ENCODE measurements at regions not wholly inside any gene's neighbourhood (a gene's known extent, or its start where the extent isn't known, plus 50 kb on each side); places are given as distances from the start of the nearest gene placed in this dataset.

DNA sequence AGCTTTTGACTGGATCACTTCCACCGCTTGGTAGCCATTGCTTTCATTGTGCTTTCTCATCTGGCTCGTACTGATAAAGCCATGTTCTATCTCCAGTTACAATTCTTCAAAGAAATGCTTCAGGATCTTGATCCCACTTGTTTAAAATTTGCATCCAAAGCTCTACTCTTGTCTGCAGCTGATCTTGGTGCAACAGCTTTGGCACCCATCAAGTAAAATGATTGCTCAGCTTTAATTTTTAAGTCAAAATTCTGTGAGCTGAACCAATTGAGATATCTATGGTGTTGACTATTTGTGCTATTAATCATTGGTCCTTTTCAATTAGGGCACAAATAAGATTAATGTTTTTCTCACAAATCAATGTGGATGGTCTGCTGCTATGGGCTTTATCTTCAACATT, 54.8 kb upstream of the DUSP10 start:
- TF ChIP-seq ZNF274 (IDR thresholded peaks at IDR 0.05; ENCODE audit: low read depth, low read length) = no peak
- no peak for TF ChIP-seq SUZ12 (IDR thresholded peaks at IDR 0.05; ENCODE audit: extremely low read depth, insufficient read depth, insufficient read length)
- TF ChIP-seq YY1 (IDR thresholded peaks at IDR 0.05; ENCODE audit: insufficient read depth, insufficient read length) = no peak

Data from NT2/D1 (cell line).